DND-41 (cell line): ENCODE measurements at regions not wholly inside any gene's neighbourhood (a gene's known extent, or its start where the extent isn't known, plus 50 kb on each side); places are given as distances from the start of the nearest gene placed in this dataset.
A peak's percentile ranks its signal among the peaks of the same experiment; 100 is the strongest.

Experiments used
- ATAC-seq: fragments of 200-7000 bp; cut with Tn5 transposase; 3 replicates; pipeline ENCODE4 v1.9.1; 2021; ENCODE audit warnings: low read depth; ENCODE audit not compliant: insufficient read depth
- DNase-seq: peaks from one replicate; pipeline ENCODE4 v3.0.0-alpha.2; 2020
- H2AFZ ChIP-seq: 2 replicates; pipeline ENCODE4 v1.6.0; 2012; ENCODE audit warnings: low read depth, low read length
- H3K27ac ChIP-seq: 2 replicates; pipeline ENCODE4 v1.5.1; 2012; ENCODE audit warnings: low read length, inconsistent platforms
- H3K27me3 ChIP-seq: fragments of 200-600 bp; sonication (generic); 2 replicates; pipeline ENCODE4 v1.6.0; 2012; ENCODE audit warnings: low read length, mild to moderate bottlenecking, inconsistent platforms; ENCODE audit not compliant: insufficient read depth, poor library complexity
- H3K36me3 ChIP-seq: 2 replicates; pipeline ENCODE4 v1.5.1; 2012; ENCODE audit warnings: low read length, inconsistent platforms; ENCODE audit not compliant: insufficient read depth
- H3K4me1 ChIP-seq: 2 replicates; pipeline ENCODE4 v1.5.1; 2012; ENCODE audit warnings: mild to moderate bottlenecking, low read length; ENCODE audit not compliant: insufficient read depth
- H3K4me2 ChIP-seq: 2 replicates; pipeline ENCODE4 v1.6.0; 2012; ENCODE audit warnings: mild to moderate bottlenecking, moderate library complexity, low read length, inconsistent platforms; ENCODE audit not compliant: insufficient read depth
- H3K4me3 ChIP-seq, 2 experiments: fragments of 200-600 bp in 1 of 2; shearing (Covaris generic) in 1 of 2; 2 replicates each; pipeline ENCODE4 v1.5.1; 2012 to 2016; ENCODE audit warnings: inconsistent platforms in 2 of 2, low read length in 2 of 2, mild to moderate bottlenecking in 2 of 2, low read depth in 1 of 2, moderate library complexity in 1 of 2
- H3K79me2 ChIP-seq: 2 replicates; pipeline ENCODE4 v1.6.0; 2012; ENCODE audit warnings: low read length, inconsistent platforms; ENCODE audit not compliant: insufficient read depth
- H3K9ac ChIP-seq: 2 replicates; pipeline ENCODE4 v1.6.0; 2012; ENCODE audit warnings: low read depth, mild to moderate bottlenecking, inconsistent platforms, low read length, moderate library complexity
- H3K9me3 ChIP-seq: 2 replicates; pipeline ENCODE4 v1.5.1; 2012; ENCODE audit warnings: low read length, moderate library complexity, mild to moderate bottlenecking, inconsistent platforms; ENCODE audit not compliant: insufficient read depth, severe bottlenecking
- H4K20me1 ChIP-seq: 2 replicates; pipeline ENCODE4 v1.6.0; 2012; ENCODE audit warnings: low read length; ENCODE audit not compliant: insufficient read depth
- EZH2 ChIP-seq: IDR thresholded peaks from 3 replicates; pipeline ENCODE4 v1.6.1; 2012; ENCODE audit warnings: borderline replicate concordance, low read depth, mild to moderate bottlenecking, moderate library complexity, low read length, inconsistent platforms; ENCODE audit not compliant: severe bottlenecking
- TF ChIP-seq, protein P1 (sequence below): IDR thresholded peaks from 2 replicates; pipeline ENCODE4 v1.5.1; 2012; ENCODE audit warnings: borderline replicate concordance, low read length, moderate library complexity, mild to moderate bottlenecking; ENCODE audit not compliant: poor library complexity, severe bottlenecking; ENCODE audit errors: extremely low read depth

GRCh38 chr12:92261071-92261470, 115.4 kb upstream of the BTG1 start:
- H3K79me2 ChIP-seq, result no peaks in the 10 kb centered on the region

GRCh38 chr12:92259696-92260251, 114.1 kb upstream of the BTG1 start:
- H2AFZ ChIP-seq, result no peak overlapping the region
- H3K79me2 ChIP-seq, result no peaks in the 10 kb centered on the region
- no peak overlapping the region for H3K4me2 ChIP-seq
- no peaks in the 10 kb centered on the region for H4K20me1 ChIP-seq
- H3K9me3 ChIP-seq, result no peaks in the 10 kb centered on the region
- ATAC-seq, result peak; percentile 57; the same call in 2 of the 3 replicates
- H3K4me3 ChIP-seq, result no peak overlapping the region
- H3K4me1 ChIP-seq, result peaks cover 29% of the 10 kb centered on the region
- no peak overlapping the region; the same call in 1 of the 2 replicates for H3K27ac ChIP-seq
- H3K36me3 ChIP-seq, result no peaks in the 10 kb centered on the region
- DNase-seq, result no peak
- TF ChIP-seq EZH2, result no peak
- TF ChIP-seq, protein P1, sequence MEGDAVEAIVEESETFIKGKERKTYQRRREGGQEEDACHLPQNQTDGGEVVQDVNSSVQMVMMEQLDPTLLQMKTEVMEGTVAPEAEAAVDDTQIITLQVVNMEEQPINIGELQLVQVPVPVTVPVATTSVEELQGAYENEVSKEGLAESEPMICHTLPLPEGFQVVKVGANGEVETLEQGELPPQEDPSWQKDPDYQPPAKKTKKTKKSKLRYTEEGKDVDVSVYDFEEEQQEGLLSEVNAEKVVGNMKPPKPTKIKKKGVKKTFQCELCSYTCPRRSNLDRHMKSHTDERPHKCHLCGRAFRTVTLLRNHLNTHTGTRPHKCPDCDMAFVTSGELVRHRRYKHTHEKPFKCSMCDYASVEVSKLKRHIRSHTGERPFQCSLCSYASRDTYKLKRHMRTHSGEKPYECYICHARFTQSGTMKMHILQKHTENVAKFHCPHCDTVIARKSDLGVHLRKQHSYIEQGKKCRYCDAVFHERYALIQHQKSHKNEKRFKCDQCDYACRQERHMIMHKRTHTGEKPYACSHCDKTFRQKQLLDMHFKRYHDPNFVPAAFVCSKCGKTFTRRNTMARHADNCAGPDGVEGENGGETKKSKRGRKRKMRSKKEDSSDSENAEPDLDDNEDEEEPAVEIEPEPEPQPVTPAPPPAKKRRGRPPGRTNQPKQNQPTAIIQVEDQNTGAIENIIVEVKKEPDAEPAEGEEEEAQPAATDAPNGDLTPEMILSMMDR, result no peak
- H3K27me3 ChIP-seq, result no peaks in the 10 kb centered on the region
- H3K9ac ChIP-seq, result no peak overlapping the region

More at GRCh38 chr12:92261071-92261470, 115.4 kb upstream of the BTG1 start:
- Histone ChIP-seq H3K27me3 (no peaks in the 10 kb centered on the region), H4K20me1 (no peaks in the 10 kb centered on the region), H2AFZ (no peak overlapping the region), H3K27ac (no peak overlapping the region), H3K4me3 (no peak overlapping the region), H3K36me3 (no peaks in the 10 kb centered on the region), H3K4me1 (peaks cover 24% of the 10 kb centered on the region), H3K4me2 (no peak overlapping the region), H3K9ac (no peak overlapping the region), H3K9me3 (no peaks in the 10 kb centered on the region)
- no peak for DNase-seq
- no peak for TF ChIP-seq EZH2
- TF ChIP-seq, protein P1, result no peak
- ATAC-seq, result no peak

DNA sequence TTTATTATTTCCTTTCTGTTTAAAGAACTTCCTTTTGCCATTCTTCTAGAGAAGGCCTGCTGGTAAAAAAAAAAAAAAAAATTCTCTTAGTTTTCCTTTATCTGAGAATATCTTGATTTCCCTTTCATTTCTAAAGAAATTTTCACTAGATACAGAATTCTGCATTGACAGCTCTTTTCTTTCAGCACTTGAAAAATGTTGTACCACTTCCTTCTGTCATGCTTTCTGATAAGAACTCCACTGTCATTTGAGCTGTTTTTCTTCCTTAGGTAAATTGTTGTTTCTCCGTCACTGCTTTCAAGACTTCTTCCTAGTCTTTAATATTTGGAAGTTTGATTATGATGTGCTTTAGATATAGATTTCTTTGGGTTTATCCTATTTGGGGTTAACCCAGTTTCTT, 113.6 kb upstream of the BTG1 start:
- ATAC-seq, result no peak
- no peaks in the 10 kb centered on the region for H3K9me3 ChIP-seq
- no peak overlapping the region for H3K4me2 ChIP-seq
- H3K4me3 ChIP-seq, result no peak overlapping the region
- H3K79me2 ChIP-seq, result no peaks in the 10 kb centered on the region
- no peak overlapping the region for H3K9ac ChIP-seq
- no peak for DNase-seq
- no peak overlapping the region for H3K27ac ChIP-seq
- peaks cover 29% of the 10 kb centered on the region for H3K4me1 ChIP-seq
- TF ChIP-seq, protein P1, result no peak
- TF ChIP-seq EZH2, result no peak
- no peaks in the 10 kb centered on the region for H3K27me3 ChIP-seq
- H4K20me1 ChIP-seq, result no peaks in the 10 kb centered on the region
- H3K36me3 ChIP-seq, result no peaks in the 10 kb centered on the region
- H2AFZ ChIP-seq, result no peak overlapping the region

GRCh38 chr12:92257261-92257660, 111.6 kb upstream of the BTG1 start:
- ATAC-seq, result no peak

More at GRCh38 chr12:92257261-92257660, 111.6 kb upstream of the BTG1 start:
- Histone ChIP-seq H3K79me2 (no peaks in the 10 kb centered on the region), H3K27me3 (no peaks in the 10 kb centered on the region), H3K4me3 (no peak overlapping the region), H2AFZ (no peak overlapping the region), H4K20me1 (no peaks in the 10 kb centered on the region), H3K9ac (no peak overlapping the region), H3K4me1 (peaks cover 29% of the 10 kb centered on the region), H3K4me2 (no peak overlapping the region), H3K36me3 (no peaks in the 10 kb centered on the region), H3K27ac (no peak overlapping the region), H3K9me3 (no peaks in the 10 kb centered on the region)
- TF ChIP-seq EZH2, result no peak
- TF ChIP-seq, protein P1, result no peak
- no peak for DNase-seq
